OCI-LY1 (cell line): ENCODE measurements at regions not wholly inside any gene's neighbourhood (a gene's known extent, or its start where the extent isn't known, plus 50 kb on each side); places are given as distances from the start of the nearest gene placed in this dataset.

Source experiments
- CTCF ChIP-seq: fragments of 200-600 bp; sonication (generic), shearing (Covaris generic); IDR thresholded peaks from 2 replicates; pipeline ENCODE4 v1.5.1; 2017; ENCODE audit warnings: mild to moderate bottlenecking, antibody characterized with exemption, low read length, moderate library complexity, mixed read lengths
- EZH2 ChIP-seq: fragments of 200-600 bp; sonication (generic), shearing (Covaris generic); IDR thresholded peaks from 2 replicates; pipeline ENCODE4 v1.8.0; 2017; ENCODE audit warnings: borderline replicate concordance, mixed run types, mild to moderate bottlenecking, antibody characterized with exemption, low read length, moderate library complexity, mixed read lengths

GRCh38 chr15:25052191-25052999 is 97.6 kb downstream of the SNRPN start:
- TF ChIP-seq CTCF (no peak), EZH2 (no peak)
